ENCODE measurements at regions not wholly inside any gene's neighbourhood (a gene's known extent, or its start where the extent isn't known, plus 50 kb on each side); places are given as distances from the start of the nearest gene placed in this dataset.

DNA sequence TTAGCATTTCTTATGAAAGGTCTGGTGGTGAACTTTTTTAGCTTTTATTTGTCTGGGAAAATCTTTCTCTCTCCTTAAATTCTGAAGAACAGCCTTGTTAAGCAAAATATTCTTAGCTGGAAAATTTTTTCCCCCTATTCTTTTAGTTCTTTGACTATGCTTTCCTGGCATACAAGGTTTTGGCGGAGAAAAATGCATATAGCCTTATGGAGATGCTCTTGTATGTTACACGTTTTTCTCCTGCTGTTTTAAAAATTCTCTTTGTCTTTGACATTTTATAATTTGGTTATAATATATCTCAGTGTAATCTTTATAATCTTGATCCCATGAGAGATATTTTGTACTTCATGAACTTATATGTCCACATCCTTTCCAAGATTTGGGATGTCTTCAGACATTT, 1190.4 kb upstream of the ZEB2 start:
- TF ChIP-seq, protein P1, sequence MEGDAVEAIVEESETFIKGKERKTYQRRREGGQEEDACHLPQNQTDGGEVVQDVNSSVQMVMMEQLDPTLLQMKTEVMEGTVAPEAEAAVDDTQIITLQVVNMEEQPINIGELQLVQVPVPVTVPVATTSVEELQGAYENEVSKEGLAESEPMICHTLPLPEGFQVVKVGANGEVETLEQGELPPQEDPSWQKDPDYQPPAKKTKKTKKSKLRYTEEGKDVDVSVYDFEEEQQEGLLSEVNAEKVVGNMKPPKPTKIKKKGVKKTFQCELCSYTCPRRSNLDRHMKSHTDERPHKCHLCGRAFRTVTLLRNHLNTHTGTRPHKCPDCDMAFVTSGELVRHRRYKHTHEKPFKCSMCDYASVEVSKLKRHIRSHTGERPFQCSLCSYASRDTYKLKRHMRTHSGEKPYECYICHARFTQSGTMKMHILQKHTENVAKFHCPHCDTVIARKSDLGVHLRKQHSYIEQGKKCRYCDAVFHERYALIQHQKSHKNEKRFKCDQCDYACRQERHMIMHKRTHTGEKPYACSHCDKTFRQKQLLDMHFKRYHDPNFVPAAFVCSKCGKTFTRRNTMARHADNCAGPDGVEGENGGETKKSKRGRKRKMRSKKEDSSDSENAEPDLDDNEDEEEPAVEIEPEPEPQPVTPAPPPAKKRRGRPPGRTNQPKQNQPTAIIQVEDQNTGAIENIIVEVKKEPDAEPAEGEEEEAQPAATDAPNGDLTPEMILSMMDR (conservative IDR thresholded peaks at IDR 0.05; ENCODE audit: low read depth, low read length), result no peak
- TF ChIP-seq EZH2 (IDR thresholded peaks at IDR 0.05; ENCODE audit: low read length, unreplicated experiment), result no peak

Data from PC-3 (cell line).